Body of pancreas (tissue), 4 donors: ENCODE measurements at regions not wholly inside any gene's neighbourhood (a gene's known extent, or its start where the extent isn't known, plus 50 kb on each side); places are given as distances from the start of the nearest gene placed in this dataset.

Experiments
- CTCF ChIP-seq, 7 experiments: fragments of 450-650 bp in 4 of 7; fragments of 200-600 bp in 3 of 7; sonication (generic) in 3 of 7; IDR thresholded peaks; one replicate each; pipeline ENCODE4 v1.5.1; 2016 to 2019; ENCODE audit warnings: antibody characterized with exemption in 7 of 7
- POLR2A ChIP-seq, 3 donors: fragments of 450-650 bp; IDR thresholded peaks; one replicate each; pipeline ENCODE4 v1.6.1; 2016; ENCODE audit warnings: antibody characterized with exemption in 3 of 3, mild to moderate bottlenecking in 2 of 3

- TF ChIP-seq CTCF (IDR thresholded peaks at IDR 0.05) (no peak), POLR2A (IDR thresholded peaks at IDR 0.05) (no peak)
Measured at GRCh38 chr2:16034975-16035746, 94.8 kb downstream of the MYCN start.
